Caki2 (cell line): ENCODE measurements at regions not wholly inside any gene's neighbourhood (a gene's known extent, or its start where the extent isn't known, plus 50 kb on each side); places are given as distances from the start of the nearest gene placed in this dataset.

Experiments used
- DNase-seq: peaks from one replicate; pipeline ENCODE4 v3.0.0-alpha.2; 2015; ENCODE audit warnings: low read depth
- in situ Hi-C: cut with HindIII; loops from 2 replicates; pipeline ENCODE4 v1.10.0; 2016; ENCODE audit warnings: low sequenced_read_pairs, low pct_unique_long_range_greater_than_20kb, mixed read lengths

DNA sequence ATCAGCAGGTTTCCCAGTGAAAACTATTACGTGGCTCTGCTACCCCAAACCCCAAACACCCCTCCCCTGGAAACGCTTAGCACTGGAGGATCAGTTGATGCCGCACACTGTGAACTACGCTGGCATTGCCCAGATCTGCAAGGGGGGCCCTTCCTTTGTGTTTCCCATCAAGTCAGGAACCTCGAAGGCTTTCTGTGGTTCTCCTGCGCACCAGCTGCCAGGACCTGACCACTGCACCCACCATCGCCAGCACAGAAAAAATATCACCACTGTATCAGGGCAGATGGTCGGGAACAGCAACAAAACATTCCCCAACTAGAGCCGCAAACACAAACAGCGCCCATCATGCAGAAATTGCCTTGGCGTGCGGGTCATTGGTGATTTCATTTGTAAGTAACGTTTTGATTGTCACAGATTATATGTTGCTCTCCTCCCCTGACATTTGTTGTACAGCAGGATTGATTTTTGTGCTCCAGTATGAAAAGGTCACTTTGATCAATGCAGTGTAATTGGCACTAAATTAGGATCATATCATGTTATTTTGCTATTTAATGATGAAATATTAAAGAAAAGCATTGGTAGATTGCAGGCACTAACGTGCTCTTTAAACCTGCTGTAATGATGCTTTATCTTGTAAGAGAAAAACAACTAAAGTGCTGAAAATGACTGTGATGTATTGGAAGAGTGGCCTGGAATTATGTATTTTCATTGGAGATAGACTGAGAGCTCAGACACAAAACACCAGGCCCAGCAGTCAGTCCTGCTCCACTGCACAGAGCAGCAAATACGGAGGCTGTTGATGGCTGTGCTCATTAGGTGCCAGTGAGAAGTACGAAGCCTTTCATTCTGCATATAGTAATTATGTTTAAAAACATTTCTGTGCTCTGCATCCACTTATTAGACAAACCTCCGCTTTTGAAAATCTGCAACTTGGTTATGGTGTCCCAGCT, 833.2 kb upstream of the SALL3 start:
- in situ Hi-C loops, result no loop called here
- no peak for DNase-seq

DNA sequence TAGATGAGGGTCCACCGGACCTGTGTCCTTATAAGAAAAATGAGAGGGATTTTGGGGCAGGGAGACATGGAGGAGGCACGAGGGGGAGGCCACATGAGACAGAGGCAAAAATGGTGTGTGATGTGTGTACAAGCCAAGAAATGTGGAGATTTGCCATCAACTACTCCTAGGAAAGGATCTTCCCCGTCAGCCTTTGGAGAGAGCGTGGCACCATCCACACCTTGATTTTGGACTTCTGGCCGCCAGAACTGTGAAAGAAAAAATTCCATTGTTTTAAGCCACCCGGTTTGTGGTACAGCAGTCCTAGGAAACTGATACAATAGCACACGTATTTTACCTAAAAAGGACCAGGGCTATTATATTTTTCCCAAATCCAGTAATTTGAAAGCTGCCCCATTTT, 829.0 kb upstream of the SALL3 start:
- DNase-seq, result no peak
- in situ Hi-C loops, result no loop called here

DNA sequence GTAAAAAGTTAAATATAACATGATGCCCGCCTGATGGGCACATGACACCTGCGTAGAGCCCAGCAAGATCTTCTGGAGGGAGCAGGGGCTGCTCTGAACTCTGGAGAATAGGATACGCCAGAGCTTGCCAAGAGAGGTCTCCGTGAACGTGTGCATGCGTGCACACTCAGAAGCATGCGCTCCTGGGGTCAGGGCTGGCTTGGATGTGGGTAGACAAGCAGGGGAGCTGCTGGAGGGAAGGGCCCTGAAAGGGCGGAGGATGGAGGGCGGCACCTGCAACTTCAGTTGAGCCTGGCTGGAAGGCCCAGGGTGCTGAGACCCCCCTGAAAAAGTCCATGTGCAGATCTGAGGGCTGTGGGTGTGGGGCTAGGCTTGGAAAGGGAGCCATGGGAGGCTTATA, 828.4 kb upstream of the SALL3 start:
- in situ Hi-C loops, result no loop called here
- no peak for DNase-seq

DNA sequence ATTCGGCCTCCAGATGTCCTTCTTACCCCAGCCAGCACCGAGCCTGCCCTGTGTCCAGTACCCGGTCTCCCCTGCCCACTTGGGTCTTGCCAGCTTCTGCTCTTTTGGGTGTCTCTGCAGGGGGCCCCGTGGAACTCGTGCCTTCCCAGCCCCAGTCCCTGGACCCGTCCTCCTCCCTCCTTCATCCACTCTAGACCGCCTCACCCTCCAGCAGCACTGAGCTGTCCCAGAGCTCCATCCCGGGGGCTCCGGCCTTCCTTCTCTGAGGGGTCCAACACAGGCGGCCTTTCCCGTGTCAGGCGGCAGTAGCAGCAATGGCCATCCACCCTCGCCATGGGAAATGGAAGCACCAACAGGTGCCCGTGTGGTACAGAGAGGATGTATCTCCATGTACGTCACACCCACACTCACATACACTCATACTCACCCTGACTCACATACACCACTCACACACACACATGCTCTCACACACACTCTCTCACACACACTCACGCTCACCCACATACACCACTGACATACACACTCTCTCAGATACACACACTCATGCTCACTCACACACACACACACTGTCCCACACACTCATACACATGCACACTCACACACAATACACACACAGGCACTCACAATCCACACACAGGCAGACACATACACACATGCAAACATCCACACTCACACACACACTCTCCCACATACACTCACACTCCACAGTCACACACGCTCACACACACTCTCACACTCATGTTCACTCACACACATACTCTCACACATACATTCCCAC, 827.5 kb upstream of the SALL3 start:
- in situ Hi-C loops, result no loop called here
- no peak for DNase-seq

DNA sequence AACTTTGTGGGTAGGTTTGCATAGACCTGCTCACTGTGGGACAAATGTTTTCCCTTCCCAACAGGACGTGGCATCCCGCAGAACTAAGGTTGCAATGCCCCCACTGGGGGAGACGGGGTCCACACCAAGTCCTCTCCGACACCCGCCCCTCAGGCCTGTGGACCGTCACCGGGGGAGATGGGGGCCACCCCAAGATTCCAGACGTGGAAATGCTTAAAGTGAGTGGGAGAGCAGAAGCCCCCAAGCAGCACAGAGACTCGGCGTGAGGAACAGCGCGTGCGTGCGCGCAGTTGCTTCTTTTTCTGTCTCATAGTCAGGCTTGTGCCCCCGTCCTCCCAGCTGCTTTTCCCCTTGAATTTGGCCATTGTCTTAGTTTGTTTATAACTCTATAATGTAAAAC, 826.3 kb upstream of the SALL3 start:
- in situ Hi-C loops, result no loop called here
- no peak for DNase-seq

DNA sequence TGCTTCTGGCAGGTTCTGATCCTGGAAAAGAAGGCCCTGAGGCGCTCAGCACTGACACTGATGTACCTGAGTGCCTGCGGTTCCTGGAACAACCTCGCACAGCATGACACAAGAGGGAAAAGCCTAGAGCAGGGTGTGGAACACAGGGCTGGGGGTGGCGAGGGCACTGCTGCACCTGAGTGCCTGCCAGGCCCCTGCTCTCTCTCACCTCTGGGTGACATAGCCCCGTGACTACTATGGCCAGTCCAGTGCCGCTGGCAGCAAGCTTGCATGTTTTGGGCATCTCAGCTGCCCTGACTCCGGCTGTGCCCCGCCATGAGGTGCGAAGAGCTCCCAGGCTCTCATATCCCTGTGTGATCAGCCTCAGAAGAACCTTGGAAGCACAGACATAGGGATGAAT, 825.2 kb upstream of the SALL3 start:
- DNase-seq, result no peak
- in situ Hi-C loops, result no loop called here

DNA sequence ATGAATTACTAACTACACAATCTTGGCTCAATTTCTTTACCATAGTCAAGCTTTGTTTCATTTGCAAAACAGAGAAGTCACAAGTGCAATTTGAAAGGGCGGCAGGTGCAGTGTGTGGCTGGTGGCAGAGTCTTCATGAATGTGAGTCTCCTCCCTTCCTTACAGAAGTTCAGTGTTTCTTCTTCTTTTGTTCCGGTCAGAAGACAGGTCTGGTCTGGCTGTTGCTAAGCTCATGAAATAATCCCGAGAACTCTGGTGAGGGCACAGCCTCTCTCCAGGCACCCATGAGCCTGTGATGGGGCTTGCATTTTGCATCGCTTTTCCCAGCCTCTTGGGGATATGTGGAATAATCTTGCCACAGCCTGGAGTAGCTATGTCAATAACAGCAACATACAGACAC, 824.8 kb upstream of the SALL3 start:
- no peak for DNase-seq
- in situ Hi-C loops, result no loop called here

DNA sequence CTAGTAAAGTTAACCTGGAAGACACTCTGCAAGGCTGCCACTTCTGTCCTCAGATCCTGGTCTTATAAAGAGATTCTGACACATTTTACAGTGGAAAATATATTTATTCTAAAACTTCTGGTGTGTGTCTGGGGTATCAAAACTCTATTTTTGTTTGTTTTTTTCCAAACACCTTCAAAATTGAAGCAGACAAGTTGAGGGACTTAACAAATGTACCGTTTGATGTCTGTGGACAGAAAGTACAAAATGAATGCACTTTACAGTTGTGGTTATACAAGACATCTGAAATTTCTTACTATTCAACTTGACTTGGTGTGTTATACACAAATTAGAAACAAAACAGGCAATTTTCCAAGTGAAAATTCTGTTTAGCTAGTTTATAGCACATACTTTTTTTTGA, 823.2 kb upstream of the SALL3 start:
- in situ Hi-C loops, result no loop called here

DNA sequence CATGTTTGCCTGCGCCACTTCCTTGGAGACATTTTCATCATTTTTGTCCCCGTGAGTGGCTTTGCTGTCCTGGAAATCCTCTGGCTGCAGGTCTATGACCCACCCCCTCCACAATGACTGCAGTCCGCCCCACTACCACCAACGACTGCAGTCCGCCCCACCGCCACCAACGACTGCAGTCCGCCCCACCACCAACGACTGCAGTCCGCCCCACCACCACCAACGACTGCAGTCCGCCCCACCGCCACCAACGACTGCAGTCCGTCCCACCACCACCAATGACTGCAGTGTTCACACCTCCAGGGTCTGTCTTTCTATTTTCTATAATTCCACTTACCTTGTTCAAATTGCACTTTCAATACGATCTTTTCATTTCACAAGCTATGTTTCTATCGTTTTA, 820.7 kb upstream of the SALL3 start:
- in situ Hi-C loops, result no loop called here
- DNase-seq, result no peak

More for the DNA sequence above, 823.2 kb upstream of the SALL3 start:
- DNase-seq, result no peak

DNA sequence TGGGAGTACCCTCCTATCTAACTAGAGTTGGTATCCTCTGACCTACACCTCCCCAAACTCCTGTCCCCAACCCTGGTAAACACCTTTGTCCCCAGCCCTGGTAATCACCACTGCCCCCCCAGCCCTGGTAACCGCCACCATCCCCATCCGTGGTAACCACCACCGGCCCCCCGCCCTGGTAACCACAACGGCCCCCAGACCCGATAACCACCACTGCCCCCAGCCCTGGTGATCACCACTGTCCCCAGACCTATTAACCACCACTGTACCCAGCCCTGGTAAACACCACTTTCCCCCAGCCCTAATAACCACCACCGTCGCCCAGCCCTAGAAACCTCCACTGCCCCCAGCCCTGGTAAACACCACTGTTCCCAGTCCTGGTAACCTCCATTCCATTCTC, 820.2 kb upstream of the SALL3 start:
- in situ Hi-C loops, result no loop called here
- DNase-seq, result no peak

DNA sequence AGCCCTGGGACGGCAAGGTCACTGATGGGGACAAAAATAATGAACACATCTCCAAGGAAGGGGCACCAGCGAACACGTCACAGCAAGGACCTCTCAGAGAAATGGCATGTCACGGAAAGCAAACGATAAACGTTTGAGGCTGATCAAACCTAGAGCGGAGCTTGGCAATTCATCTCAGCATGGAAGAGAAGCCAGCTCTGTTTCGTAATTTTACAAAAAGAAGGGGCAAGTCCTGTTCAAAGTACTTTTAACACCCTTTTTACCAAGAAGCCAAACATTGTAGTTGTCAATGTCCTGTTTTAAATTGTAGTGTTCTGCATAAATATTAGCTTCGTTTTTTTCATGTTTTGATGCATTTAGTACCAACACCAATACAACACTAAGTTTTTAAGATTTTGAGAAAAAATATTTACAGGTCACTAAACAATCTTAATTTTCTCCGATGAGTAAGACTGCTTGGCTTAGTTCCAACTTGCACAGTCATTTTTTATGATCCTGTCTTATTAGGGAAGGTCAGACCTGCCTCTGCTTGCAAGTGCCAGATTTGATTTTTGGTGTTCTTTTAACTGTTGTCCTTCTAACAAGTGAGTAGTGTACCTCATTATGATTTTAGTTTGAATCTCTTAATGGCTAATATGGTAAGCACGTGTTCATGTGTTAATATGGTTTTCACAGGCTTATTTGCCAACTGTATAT, 818.5 kb upstream of the SALL3 start:
- DNase-seq, result no peak
- in situ Hi-C loops, result no loop called here

DNA sequence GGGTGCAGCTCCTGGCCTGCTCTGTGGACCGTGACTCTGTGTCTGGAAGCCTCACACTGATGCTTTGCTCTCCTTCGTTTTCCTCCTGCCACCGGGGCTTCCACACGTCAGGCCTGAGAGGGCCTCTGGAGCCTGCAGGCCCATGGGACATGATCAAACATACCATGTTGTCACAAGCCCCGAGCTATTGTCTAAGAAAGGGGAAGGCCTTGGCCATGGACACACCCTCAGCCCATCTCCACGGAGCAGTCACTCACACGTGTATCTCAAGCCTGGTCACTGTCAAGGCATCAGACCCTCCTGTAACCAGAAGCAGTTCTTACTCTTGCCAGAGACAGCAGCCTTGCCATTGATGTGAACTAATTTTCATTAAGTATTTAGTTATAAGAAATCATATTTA, 814.1 kb upstream of the SALL3 start:
- in situ Hi-C loops, result no loop called here
- DNase-seq, result no peak

DNA sequence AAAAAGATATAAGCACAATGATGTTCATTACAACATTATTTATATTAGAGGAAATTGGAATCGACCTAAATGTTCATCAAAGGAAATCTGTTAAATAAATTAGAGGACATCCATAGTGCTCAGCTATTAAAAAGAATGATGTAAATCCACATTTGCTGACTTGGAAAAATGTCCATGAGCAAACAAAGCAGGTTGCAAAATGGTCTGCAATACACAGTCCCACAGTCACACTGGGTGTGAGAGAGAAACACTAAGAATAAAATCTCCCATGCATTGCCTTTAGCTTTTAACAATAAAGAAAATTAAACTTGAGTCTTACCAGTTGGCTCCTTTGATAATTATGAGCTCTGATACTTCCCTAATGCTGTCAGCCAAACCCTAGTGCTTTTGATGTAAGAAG, 811.1 kb upstream of the SALL3 start:
- DNase-seq, result no peak
- in situ Hi-C loops, result no loop called here

DNA sequence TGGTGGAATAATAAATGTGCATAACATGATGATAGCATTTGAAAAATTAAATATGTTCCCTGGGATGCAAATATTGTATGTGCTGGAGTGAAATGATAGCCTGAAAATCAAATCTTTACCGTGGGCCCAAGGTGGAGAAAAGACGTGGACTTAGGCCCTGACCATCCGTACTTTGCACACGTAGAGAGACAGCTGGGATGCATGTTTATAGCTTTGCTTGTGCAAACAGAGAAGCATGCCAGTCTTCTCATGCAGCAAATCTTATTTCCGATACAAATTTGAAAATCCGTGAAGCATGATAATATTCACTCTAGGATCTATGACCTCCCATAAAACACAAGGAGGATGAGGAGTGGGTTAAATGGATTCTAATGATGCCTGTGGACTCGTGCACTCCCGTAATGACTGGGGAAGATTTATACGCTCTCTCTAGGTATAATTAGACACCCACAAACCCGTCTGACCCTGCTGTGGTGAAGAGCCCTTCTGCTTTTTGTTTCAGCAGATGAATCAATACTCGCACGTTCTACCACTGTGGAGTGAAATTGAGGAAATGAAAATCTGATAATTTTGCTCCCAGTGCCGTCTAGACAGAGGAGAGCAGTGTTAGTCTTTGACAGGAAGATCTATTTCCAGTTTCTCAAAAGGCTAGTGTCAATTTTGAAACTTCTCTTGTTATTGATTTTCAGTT, 810.3 kb upstream of the SALL3 start:
- in situ Hi-C loops, result no loop called here

DNA sequence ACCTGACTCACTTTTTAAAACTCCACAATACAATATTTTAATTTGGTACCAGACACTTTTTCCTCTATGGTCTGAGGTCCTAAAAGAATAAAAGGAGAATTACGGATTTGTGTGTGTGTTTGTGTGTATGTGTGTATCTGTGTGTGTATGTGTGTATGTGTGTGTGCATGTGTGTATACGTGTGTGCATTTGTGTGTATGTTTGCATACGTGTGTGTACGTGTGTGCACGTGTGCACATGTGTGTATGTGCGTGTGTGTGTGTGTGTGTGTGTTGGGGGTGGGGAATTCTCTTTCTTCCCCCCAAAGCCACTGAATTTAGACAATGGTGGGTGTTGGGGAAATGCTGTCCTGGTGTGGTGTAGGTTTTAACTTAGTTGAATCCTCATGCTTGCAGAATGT, 807.7 kb upstream of the SALL3 start:
- DNase-seq, result no peak
- in situ Hi-C loops, result no loop called here

More for the DNA sequence above, 810.3 kb upstream of the SALL3 start:
- DNase-seq, result no peak

DNA sequence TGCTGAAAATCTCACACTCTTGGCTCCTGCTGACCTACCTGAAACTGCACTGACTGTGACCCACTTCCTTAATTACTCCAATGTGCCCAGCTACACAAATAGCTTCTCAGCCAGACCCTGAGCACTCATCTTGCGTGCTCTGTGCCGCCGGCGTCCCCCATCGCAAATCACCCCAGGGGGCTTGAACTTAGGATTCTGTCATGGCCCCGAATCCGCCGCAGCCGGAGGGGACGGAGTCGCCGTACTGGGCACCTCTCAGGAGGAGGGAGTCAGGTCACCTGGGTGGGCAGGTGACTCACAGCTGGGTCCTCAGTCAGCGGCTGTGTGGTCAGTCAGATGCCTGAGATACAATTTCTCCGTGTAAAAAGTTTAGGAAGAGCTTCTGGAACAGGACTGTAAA, 804.9 kb upstream of the SALL3 start:
- no peak for DNase-seq

DNA sequence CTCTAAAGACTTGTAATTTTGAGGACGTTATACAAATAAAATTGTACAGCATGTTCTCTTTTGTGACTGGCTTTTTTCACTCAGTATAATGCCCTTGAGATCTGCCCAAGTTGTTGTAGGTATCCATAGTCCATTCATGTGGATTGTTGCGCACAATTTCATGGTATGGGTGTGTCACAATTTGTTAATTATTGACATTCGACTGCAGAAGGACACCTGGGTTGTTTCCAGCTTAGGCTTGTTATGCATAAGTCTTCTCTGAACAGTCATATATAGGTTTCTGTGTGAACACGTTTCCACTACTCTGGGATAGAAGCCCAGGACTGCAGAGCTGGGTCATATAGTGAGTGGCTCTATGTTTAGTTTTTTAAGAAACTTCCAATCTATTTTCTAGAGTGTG, 800.8 kb upstream of the SALL3 start:
- no peak for DNase-seq
- in situ Hi-C loops, result no loop called here

More for the DNA sequence above, 804.9 kb upstream of the SALL3 start:
- in situ Hi-C loops, result no loop called here

DNA sequence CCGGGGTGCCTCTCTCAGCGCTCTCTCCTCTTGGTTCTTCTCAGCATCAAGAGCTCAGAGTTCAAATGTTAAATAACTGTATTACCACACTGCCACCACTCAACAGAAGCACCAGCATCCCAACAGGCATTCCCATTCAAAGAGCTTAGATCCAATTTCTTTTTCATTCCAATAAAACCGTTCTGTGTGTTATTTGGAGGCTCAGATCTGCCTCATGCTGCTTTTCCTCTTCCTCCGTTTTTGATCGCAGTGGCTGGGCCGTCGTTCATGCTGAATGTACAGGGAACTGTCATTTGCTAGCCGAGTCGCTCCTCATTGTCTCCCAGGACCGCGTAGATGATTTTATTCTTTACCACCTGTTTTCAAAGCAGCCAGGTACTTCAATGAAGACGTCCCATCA, 798.9 kb upstream of the SALL3 start:
- in situ Hi-C loops, result no loop called here
- no peak for DNase-seq
